Activated CD8-positive, alpha-beta memory T cell treated with anti-CD3 and anti-CD28 coated beads for 24 hours (primary cell): ENCODE measurements at regions not wholly inside any gene's neighbourhood (a gene's known extent, or its start where the extent isn't known, plus 50 kb on each side); places are given as distances from the start of the nearest gene placed in this dataset.

Source experiments
- DNase-seq: peaks from one replicate; pipeline ENCODE4 v3.0.0-alpha.2; 2020

DNA sequence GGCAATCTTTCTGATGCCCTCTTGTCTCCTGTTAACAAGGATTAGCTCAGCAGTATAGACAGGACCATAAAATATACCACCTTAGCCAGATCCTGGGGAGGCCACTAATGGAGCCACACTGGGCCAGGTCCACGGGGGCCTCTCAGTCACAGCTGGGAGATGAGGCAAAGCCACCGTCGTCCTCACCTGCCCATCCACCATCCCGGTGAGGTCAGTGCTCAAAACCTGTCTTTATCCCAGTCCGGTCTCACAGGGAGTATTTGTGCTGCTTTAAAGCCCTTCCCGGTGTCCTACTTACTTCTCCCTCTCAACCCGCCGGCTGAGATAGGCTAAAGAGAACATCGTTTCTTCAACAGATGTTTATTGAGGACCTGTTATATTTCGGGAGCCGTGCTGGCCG is 104.3 kb downstream of the EDN3 start:
- no peak for DNase-seq

DNA sequence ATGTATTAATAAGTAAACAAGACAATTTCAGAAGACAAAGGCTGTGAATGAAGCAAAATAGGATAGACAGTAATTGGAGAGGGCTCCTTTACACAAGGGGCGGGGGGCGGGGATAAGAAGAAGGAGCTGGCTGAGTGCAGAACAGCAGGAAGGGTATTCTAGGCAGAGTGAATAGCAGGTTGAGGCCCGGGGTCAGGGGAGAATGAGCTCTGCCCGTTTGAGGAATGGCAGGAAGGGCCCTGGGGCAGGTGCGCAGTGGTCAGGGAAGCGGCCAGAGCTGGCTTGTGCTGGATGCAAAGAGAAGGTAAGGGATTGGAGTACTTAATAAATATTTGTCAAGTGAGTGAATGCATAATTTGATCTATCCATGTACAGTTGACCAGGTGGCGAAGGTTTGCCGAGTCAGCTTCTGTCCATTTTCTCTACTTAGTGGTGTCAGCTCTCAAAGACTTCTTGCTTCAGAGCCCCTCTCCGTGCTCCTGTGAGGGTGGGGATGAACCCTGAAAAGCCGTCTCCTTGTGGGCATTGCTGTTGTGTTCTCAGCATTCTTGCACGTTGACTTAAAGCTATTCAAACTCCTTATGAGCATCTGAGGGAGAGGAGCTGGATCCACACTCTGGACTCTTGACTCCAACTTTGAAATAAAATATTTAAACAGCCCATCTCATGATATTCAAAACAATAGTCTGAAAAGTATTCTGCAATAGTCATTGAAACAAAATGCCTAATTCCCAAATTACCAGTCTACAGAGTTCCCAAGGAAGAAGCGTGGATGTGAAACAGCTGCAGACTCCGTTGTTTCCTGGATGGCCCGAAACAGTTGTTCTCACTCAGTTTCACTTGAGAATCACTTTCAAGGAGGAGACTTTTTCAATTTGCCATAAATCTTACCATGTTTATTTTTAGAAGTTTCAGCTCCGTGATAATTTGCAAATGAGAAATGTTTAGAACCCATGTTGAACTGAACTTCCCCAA is 105.1 kb downstream of the EDN3 start:
- no peak for DNase-seq

DNA sequence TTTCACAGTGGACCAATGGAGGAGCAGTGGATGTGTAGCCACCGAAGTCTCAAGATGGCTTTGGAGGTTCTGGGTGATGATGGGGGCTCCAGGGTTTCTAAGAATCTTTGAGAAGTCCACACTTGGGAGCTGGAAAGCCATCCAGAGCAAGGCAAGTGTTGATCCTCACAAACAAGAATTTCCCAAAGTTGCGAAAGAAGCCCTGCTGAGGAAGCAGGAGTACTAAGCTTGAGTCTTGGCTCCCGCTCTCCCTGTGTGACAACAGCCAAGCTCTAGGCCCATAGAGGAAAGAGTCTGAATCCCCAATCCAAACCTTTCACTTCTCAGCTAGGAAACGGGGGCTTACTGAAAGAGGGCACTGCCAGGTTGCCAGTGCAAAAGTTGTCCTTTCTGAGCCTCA is 106.0 kb downstream of the EDN3 start:
- no peak for DNase-seq

DNA sequence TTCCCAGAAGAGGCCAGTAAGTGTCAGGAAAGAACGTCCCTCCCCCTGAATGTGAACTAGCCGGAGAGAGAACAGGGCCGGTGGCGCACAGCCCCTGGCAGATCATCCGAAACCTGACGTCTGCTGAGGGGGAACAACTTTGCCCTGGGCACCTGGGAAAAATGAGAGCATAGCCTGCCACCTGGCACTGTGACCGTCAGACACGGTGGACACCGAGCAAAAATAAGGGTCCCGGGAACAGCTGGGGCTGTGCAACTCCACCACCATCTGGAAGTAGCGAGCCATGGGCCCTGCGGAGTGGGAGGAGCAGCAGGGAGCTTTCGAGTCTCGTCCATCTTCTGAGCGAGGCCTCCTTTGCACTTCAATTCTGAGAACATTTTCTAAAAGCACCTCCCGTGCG is 110.8 kb downstream of the EDN3 start:
- no peak for DNase-seq

DNA sequence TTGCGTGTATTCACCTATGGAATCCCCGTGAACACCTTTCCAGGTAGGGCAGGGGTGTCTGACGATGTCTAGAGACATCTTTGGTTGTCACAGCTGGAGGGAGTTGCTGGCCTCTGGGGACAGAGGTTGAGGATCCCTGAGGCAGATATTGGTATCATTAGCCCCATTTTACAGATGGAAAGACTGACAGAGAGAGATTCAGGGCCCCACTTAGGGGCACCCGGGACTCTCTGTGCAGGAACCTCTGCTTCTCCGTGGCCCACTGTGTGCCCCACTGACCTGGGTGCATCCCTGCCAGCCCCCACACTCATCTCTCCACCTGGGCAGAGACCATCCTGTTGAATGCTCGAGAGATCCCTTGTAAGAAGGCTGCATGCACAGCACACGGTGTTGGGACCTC is 111.2 kb downstream of the EDN3 start:
- DNase-seq, result no peak

DNA sequence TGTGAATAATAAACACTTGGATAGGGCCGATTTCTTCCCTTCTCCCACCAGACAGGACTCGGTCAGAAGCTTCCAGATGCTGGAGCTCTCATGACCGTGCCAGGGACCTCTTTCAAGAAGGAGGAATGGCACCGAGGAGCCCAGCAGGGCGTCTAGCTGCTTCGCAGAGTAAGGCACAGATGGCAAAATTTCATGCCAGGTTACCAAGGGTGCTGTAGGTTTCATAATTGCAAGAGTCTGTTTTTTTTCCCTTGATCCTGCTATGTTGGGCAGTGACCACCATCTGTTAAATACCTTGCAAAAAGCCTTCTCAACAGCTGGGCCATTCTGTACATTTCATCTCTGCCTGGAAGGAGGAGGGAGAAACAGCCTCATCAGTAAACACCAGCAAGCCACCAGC is 111.8 kb downstream of the EDN3 start:
- DNase-seq, result no peak

DNA sequence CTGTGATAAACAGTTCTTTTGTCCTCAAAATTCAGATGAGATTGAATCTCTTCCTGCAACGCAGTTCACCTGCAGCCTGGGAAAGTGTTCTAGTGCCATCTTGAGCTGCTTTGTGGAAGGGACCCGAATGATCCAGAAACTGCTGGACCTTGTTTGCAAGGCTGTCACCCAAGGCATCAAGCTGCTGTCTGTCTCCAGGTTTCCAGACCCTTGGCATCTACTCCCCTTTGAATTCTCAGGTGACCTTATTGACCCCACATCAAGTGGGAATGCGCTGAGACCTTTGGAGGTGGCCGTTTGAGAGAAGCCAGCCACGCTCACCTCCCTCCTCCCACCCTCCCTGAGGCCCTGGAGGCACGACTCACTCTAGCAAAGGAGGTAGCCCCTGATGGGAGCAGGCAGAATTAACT is 112.5 kb downstream of the EDN3 start:
- DNase-seq, result no peak

DNA sequence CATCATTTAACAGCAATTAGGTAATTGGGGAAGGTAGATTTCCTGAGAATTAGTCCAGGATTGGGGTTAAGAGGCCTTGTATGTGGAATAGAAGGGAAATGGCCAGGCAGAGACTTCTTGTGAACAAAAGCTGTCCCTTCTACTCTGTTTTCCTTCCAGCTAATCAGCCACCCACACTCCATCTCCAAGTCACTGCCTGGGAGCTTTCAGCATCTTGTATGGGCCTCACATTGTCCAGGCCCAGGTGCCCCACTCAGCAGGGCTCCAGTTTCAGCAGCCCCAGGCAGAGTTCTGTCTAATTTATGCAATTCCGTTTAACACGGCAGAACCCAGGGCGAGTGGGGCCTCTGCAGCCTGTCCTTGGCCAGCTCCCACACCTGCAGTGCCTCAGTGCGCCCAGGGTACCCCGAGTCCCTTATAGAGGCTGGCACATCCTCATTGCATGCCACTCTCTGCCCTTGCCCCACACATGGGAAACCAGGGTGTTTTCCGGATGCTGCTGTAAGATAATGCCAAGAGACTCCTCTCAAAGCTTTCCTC is 113.0 kb downstream of the EDN3 start:
- DNase-seq, result no peak

DNA sequence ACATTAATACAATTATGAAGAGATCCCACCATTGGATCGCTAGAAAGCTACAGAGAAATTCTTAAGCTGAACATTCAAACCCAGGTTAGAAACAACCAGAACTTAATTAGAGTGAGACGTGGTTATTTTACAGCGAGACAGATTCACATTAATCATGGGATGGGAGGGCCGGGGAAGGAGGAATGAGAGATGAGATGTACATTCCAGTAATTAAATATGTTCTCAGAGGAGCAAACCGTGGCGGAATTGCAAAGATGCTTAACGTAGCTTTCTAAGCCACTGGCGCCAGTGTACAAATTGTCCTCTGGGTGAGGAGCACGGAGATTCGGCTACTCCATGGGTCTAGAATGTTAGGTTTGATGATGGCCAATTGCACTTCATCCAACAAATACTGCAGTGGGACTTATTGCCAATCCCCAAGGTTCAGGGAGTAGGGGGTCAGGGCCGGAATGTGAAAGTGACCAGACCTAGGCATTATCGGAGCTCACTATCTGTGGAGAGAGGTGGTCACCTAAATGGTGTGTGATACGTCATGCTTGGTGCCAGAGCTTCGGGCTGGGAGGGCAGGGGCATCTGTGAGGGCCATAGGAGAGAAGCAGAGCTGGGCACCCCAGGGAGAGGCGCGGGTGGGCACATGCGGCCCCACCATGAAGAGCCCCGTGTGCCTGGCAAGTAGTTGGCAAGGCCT is 114.7 kb downstream of the EDN3 start:
- DNase-seq, result no peak

DNA sequence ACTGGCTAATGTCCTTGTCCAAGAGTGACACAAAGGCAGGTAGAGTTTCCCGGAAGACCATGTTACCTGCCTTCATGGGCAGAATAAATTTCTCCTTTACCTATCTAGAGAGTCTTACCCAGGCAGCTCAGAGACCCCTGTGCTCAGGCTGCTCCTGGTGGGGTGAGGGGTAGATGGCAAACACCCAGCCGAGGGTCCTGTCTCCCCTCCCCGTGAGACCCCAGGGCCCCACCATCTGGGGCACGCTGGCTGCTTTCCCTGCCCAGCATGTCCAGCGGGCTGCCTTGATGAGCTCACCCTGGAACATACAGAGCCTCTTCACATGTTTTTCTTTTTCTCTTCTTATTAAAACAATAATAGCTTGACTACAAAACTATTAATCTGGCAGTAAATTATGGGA is 116.5 kb downstream of the EDN3 start:
- DNase-seq, result no peak

DNA sequence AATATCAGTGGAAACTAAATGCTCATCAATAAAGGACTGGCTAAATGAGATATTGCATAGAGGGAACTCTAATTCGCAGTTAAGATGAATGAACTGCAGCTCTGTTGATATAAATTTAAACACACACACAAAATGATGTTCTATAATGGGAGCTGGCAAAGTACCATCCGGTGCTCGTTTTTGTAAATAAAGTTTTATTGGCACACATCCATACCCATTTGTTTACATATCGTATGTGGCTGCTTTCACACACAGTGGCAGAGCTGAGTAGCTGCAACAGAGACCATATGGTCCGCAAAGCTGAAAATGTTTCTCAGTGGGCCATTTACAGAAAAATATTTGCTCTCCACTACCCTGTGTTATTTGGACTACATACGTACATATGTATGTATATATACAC is 120.7 kb downstream of the EDN3 start:
- DNase-seq, result no peak

DNA sequence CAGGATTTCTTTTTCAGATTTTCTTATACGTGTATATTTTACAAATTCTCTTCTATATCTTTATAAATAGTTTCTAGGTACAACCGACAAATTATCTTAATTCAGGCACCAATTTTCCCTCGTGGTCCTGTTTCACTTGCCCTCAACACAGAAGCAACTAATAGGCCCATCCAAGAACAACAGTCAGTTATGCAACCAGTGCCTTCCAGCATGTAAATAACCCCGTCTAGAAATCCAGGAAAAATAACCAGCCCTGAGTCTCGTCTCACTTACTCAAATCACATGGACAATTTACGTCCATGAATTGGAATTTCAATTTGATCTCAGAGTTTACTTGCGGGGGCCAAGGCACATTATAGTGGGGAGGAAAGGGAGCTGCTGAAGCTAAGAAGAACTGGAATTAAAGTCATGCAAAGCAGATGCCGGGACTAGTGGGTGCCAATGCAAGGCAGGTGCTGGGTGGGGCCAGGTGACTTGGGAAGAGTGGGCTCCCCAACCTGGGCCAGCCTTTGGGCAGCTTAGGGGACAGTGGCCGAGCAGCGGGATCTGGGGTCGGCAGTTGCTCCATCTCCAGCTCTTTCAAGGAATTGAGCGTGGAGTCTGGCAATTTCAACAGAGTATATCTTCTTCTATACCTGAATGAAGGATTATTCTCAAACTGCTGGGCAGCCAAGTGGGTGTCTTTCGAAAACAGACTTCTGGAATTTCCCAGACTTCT is 121.7 kb downstream of the EDN3 start:
- no peak for DNase-seq

DNA sequence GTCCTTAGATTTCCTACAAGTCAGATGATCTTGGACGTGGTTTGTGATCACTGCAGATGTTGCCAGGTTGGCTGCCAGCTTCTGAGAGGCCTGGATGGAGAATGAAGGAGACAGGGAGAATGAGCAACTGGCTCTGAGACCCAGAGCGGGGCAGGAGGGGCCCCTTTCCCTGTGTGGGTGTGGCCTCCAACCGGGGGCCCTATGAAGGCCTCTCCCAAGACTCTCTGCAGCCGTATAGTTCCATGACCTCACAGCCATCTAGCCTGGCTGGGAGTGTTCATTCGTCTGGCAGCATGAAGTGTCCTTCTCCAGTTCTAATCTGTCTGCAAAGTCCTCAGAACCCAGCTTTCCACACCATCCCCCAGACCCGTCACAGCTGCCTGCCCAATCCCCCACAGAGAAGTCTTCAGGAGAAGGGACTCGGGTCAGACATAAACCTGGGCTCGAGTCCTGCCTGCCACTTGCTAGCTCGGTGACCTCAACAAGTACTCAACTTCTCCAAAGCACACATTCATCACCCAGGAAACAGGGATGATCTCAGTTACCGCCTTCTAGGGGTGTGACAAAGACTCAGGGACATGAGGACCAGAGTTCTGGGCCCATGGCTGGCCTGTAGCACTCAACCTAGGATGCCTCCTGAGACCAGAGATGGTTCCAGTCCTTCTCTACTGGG is 122.6 kb downstream of the EDN3 start:
- DNase-seq, result no peak

DNA sequence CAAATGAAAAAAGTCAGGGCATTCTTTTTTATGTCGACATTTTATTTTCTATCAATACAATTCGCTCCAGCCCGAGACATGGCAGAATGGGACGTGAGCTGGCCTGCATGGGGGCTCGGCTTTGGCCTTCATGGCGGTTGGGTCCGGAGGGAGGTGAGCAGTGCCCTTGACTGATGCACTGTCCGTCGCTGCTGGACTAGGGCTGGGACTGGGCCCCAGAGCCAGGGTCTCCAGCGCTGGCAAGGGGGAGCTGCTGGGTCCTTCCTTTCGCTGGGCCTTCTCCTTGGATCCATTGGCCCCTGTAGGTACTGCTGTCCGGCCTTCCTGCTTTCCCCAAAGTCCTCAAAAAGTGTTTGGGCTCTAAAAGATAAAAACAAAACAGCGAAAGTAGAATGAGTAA is 124.6 kb downstream of the EDN3 start:
- DNase-seq, result no peak

DNA sequence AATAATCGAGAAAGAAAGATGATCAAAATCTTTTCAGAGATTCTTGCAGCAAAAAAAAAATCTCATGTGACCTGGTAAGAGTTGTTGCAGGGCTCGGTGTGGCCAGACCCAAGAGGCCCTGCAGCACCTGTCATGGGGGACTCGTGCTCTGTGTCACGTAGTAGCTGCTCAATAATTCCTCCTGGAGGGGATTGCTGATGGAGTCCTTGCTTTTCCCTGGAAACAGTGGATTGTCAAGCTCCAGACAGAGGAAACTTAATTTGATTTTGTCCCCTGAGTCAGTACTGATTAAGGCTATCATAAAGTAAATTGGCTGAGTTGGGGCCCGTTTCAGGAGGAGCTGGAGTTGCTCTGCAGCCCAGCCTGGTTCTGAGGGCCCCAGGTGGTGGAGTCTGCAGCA is 125.2 kb downstream of the EDN3 start:
- no peak for DNase-seq

DNA sequence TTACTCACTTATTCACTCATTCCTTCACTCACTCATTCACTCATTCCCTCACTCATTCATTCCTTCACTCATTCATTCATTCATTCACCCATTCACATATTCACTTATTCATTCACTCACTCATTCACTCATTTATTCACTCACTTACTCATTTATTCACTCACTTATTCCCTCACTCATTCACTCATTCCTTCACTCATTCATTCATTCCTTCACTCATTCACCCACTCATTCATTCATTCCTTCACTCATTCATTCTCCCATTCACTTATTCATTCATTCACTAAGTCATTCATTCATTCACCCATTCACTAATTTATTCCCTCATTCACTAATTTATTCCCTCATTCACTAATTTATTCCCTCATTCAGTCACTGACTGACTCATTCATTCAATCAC is 127.6 kb downstream of the EDN3 start:
- no peak for DNase-seq

DNA sequence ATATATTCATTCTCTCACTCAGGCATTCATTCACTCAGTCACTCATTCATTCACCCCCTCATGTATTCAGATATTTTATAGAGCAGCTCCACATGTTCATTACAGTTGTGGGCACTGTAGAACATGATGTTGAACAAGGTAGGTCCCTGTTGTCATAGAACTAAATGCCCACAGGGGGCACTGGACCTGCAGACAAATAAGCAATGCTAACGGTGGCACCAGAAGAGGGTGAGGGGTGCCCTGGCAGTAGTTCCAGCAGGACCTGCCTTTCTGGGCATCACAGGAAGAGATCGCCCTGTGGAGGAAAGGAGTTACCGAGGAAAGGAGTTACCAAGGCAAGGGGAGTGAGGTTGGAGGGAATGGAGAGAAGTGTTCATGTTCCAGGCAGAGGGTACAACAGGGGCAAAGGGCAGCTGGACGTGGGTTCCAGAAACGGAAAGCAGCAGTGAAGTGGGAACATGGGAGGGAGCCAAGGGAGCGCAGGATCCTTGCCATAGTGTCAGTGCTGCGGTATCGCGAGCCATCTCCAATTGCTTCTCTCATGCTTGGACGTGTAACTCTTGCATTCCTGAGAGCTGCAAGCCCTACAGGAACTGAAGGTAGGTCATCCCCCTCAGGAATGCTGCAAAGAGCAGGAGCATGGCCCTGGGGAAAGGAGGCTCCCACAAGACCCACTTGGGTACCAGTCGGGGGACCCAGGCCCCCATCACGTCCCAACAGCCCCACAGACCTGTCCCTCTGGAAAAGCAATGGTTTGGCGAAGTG is 128.2 kb downstream of the EDN3 start:
- no peak for DNase-seq

DNA sequence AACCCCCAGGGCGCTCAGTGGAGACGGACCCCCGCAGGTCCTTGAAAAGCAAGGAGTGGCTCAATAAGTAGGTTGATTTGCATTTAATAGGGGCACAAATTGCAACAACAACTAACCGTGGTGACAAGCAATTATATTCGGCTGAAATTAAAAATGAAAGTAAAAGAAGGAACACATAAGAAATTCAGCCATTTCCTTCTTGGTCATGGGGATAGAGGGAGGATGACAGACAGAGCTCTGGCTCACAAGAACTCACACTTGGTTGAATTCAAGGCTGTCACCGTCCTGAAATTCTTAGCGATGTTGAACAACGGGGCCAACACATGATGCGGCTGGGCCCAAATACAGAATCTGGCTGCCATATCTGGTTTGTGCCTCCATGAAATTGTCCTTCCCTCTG is 129.0 kb downstream of the EDN3 start:
- DNase-seq, result no peak

DNA sequence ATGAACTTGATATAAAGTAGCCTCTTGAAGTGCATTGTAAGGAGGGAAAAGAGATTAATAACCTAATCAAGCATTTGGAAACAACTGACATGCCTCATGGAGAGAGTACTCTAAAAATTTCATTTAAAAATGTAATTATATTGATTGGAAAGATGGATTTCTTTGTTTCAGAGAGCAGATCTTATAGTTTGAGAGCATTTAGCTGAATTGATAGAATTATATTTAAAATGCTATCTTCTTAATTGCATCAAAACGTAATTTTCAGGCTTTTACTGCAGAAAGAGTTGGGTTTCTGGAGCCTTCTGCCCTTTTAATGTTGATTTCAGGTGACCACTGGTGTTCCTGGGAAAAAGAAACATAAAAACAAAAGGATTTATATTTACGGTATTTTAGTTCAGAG is 130.6 kb downstream of the EDN3 start:
- DNase-seq, result no peak

DNA sequence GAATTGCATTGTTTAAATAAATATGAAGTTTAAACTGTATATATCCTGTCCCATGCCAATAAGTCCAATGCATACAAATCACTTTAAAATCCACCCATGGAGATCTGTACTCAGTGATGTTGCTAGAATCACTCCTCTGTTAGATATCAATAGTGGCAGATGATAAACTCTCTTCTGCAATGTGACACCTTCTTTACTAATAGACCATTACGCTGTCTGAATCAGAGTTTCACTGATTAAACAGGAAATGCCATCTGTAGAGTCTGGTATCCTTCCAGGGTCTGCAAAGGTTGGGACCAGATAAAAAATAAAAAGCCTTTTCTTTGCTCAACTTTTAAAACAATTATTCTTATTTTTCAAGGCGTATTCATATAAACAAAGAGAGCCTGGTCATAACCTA is 134.5 kb downstream of the EDN3 start:
- DNase-seq, result no peak

DNA sequence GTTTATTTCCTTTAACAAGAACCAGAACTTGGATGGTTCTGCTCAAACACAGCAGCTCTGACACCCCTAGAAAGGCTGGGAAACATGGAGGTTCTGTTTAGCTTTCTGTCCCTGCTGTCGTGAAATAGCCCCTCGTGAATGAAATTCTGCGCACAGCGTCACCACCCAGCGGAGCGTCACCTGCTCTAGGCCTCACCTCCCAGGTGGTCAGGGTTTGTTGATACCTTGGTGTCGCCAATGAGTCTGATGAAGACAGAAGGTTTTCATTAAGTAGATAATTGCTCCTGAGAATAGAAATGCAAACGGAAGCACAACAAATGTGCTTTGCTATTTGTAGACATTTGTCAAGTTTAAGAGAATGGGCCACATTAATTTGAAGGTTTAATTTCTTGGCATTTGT is 135.1 kb downstream of the EDN3 start:
- DNase-seq, result no peak

DNA sequence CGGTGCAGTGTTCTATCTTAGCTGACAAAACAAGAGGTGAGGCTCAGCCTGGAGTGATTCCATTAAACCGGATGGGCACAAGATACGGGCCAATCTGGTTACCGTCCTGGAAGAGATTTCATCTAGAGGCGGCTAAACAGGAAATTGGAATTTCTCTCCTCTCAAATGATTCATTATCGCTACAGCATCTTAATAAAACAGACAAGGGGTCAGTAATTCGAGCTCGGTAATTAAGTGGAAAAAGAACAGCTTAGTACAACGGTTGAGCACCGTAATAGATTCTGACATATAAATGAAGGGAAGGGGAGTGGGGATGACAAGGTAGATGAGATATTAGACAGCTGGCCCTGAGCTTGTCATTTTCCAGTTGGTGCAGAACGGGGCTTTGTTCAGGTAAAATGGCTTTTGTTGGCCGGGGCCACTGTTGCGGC is 137.2 kb downstream of the EDN3 start:
- no peak for DNase-seq
